B cell (primary cell): ENCODE measurements at regions not wholly inside any gene's neighbourhood (a gene's known extent, or its start where the extent isn't known, plus 50 kb on each side); places are given as distances from the start of the nearest gene placed in this dataset.

ENCODE experiments used
- ATAC-seq: fragments of 200-7000 bp; cut with Tn5 transposase; one replicate; pipeline ENCODE4 v1.10.0; 2021; ENCODE audit warnings: low read depth, mild to moderate bottlenecking, moderate number of reproducible peaks, moderate library complexity
- CTCF ChIA-PET: fragments of 350-600 bp; sonication (Branson Sonifier 250); formaldehyde crosslinking; loops from one replicate; lab custom pipeline; 2021; ENCODE audit warnings: antibody characterized with exemption, inconsistent platforms; lab: Charles Lee
- POLR2A ChIA-PET: fragments of 350-600 bp; sonication (Branson Sonifier 250); formaldehyde crosslinking; loops from one replicate; lab custom pipeline; 2021; ENCODE audit warnings: antibody characterized with exemption; lab: Charles Lee
- DNase-seq: peaks from one replicate; pipeline ENCODE4 v3.0.0; 2013
- H2AFZ ChIP-seq: 2 replicates; pipeline ENCODE4 v1.6.1; 2012; ENCODE audit warnings: mild to moderate bottlenecking, low read depth, low read length; ENCODE audit not compliant: insufficient read depth, poor library complexity, severe bottlenecking
- H3K27ac ChIP-seq, 2 donors: 1 replicate in 1 of 2; 2 replicates in 1 of 2; pipeline ENCODE4 v1.5.1; 2012 to 2013; ENCODE audit warnings: low read length in 2 of 2, mild to moderate bottlenecking in 2 of 2, moderate library complexity in 1 of 2
- H3K27me3 ChIP-seq, 4 experiments: fragments of 200-600 bp in 1 of 4; sonication (generic) in 1 of 4; replicated peaks in 1 of 4; 1 replicate in 2 of 4; 2 replicates in 2 of 4; pipeline versions ENCODE4 v1.6.1 to v1.7.0; 2013 to 2016; ENCODE audit warnings: low read length in 3 of 4, mild to moderate bottlenecking in 2 of 4, mixed read lengths in 1 of 4, moderate library complexity in 1 of 4; ENCODE audit not compliant: insufficient read depth in 4 of 4, control insufficient read depth in 3 of 4; ENCODE audit errors: control extremely low read depth in 1 of 4
- H3K36me3 ChIP-seq, 2 experiments: replicated peaks in 1 of 2; 1 replicate in 1 of 2; 2 replicates in 1 of 2; pipeline versions ENCODE4 v1.6.1 to v1.7.1; 2013; ENCODE audit warnings: low read length in 1 of 2; ENCODE audit not compliant: insufficient read depth in 2 of 2, control insufficient read depth in 1 of 2; ENCODE audit errors: control extremely low read depth in 1 of 2, extremely low read depth in 1 of 2
- H3K4me1 ChIP-seq, 2 donors: fragments of 200-600 bp in 1 of 2; sonication (generic) in 1 of 2; 1 replicate in 1 of 2; 2 replicates in 1 of 2; pipeline versions ENCODE4 v1.5.1 to v1.6.1; 2013 to 2017; ENCODE audit warnings: low read length in 2 of 2; ENCODE audit not compliant: control insufficient read depth in 2 of 2, insufficient read depth in 2 of 2
- H3K4me2 ChIP-seq: replicated peaks from 2 replicates; pipeline ENCODE3; 2012; ENCODE audit warnings: mild to moderate bottlenecking, low read depth, low read length; ENCODE audit not compliant: poor library complexity, severe bottlenecking
- H3K4me3 ChIP-seq, 5 experiments: fragments of 200-600 bp in 1 of 5; sonication (generic) in 1 of 5; 1 replicate in 3 of 5; 2 replicates in 2 of 5; pipeline versions ENCODE4 v1.5.1 to v1.7.0; 2011 to 2016; ENCODE audit warnings: low read length in 4 of 5, mild to moderate bottlenecking in 4 of 5, low read depth in 2 of 5, control low read depth in 1 of 5, moderate library complexity in 1 of 5; ENCODE audit not compliant: insufficient read depth in 1 of 5; ENCODE audit errors: control extremely low read depth in 1 of 5, extremely low read depth in 1 of 5
- H3K79me2 ChIP-seq: fragments of 200-600 bp; sonication (generic); one replicate; pipeline ENCODE4 v1.6.0; 2016; ENCODE audit warnings: low read length; ENCODE audit not compliant: control insufficient read depth, insufficient read depth
- H3K9ac ChIP-seq: fragments of 200-600 bp; sonication (generic); 2 replicates; pipeline ENCODE4 v1.6.1; 2017; ENCODE audit warnings: mild to moderate bottlenecking, low read length, moderate library complexity
- H3K9me3 ChIP-seq, 3 donors: one replicate each; pipeline versions ENCODE4 v1.6.1 to v1.7.1; 2013; ENCODE audit warnings: low read length in 2 of 3; ENCODE audit not compliant: control insufficient read depth in 2 of 3, insufficient read depth in 1 of 3; ENCODE audit errors: control extremely low read depth in 1 of 3
- H4K20me1 ChIP-seq: 2 replicates; pipeline ENCODE4 v1.6.0; 2012; ENCODE audit warnings: mild to moderate bottlenecking, low read length; ENCODE audit not compliant: insufficient read depth, control insufficient read depth, poor library complexity, severe bottlenecking
- H3K27ac Mint-ChIP-seq: one replicate; pipeline ENCODE4 v1.8.0; 2021; ENCODE audit warnings: mixed read lengths
- H3K27me3 Mint-ChIP-seq: one replicate; pipeline ENCODE4 v1.8.0; 2021; ENCODE audit warnings: mixed read lengths
- H3K4me1 Mint-ChIP-seq: one replicate; pipeline ENCODE4 v1.8.0; 2021; ENCODE audit warnings: mixed read lengths
- H3K4me3 Mint-ChIP-seq: one replicate; pipeline ENCODE4 v1.8.0; 2021; ENCODE audit warnings: mixed read lengths
- H3K9me3 Mint-ChIP-seq: one replicate; pipeline ENCODE4 v1.8.0; 2022; ENCODE audit warnings: mixed read lengths; ENCODE audit not compliant: insufficient read depth
- CTCF ChIP-seq: fragments of 200-600 bp; IDR thresholded peaks from one replicate; pipeline ENCODE4 v1.8.0; 2022; ENCODE audit warnings: antibody characterized with exemption, mild to moderate bottlenecking
- EZH2 ChIP-seq: IDR thresholded peaks from 2 replicates; pipeline ENCODE4 v1.6.1; 2012; ENCODE audit warnings: borderline replicate concordance, low read depth, mild to moderate bottlenecking, moderate library complexity, low read length; ENCODE audit not compliant: insufficient read depth, poor library complexity, severe bottlenecking
- WGBS: methylation state at CpG from one replicate; pipeline ENCODE4 v1.1.5; 2013; ENCODE audit warnings: missing lambda C conversion rate; ENCODE audit not compliant: insufficient coverage; 5-methylcytosine and 5-hydroxymethylcytosine counted together
- intact Hi-C: fragments of 100-400 bp; cut with micrococcal nuclease; formaldehyde crosslinking; loops from one replicate; pipeline ENCODE4 v1.10.0; 2022

DNA sequence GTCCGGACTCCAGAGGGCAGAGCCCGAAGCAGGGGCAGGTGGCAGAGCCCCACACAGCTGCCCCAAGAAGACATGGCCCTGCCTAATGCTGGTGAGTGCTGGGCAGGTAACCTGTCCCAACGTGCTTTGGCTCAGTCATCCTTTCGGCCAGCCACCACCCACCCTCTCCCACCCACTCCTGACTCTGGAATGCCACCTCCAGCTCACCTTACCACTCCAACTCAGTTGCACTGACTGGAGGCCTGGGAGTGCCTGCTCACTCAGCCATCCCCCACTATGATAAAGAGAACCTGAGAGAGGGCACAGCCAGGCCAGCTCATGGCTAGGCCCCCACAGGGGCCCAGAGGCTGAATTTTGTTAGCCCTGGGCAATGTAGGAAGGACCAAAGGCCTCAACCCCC, 53.8 kb upstream of the MPEG1 start:
- peaks cover 5% of the 10 kb centered on the region for H3K79me2 ChIP-seq
- peak overlapping the region; percentile 42 for H3K4me2 ChIP-seq
- no peaks in the 10 kb centered on the region for H3K9me3 ChIP-seq
- DNase-seq (no peak), ATAC-seq (no peak)
- no peaks in the 10 kb centered on the region for H3K9me3 Mint-ChIP-seq
- peak overlapping the region; percentile 51 for H2AFZ ChIP-seq
- no peaks in the 10 kb centered on the region for H3K27me3 Mint-ChIP-seq
- no peaks in the 10 kb centered on the region for H3K27me3 ChIP-seq
- H3K27ac ChIP-seq = peak overlapping the region in 1 of 2 donors; percentile 4
- no peaks in the 10 kb centered on the region for H4K20me1 ChIP-seq
- WGBS = 90% methylated on average over 4 of the region's 4 CpGs
- TF ChIP-seq EZH2 = no peak
- no peak for TF ChIP-seq CTCF
- peaks cover 0 to 9% of the 10 kb centered on the region in 2 experiments for H3K36me3 ChIP-seq
- H3K4me1 ChIP-seq = peaks cover 78 to 87% of the 10 kb centered on the region in 2 donors
- H3K4me3 Mint-ChIP-seq = no peak overlapping the region
- no peak overlapping the region for H3K4me3 ChIP-seq
- H3K27ac Mint-ChIP-seq = peak overlapping the region; percentile 92
- H3K9ac ChIP-seq = no peak overlapping the region
- CTCF ChIA-PET = interaction anchor here (1.2 to 7.7 kb wide), 8 partner anchors 9 to 165 kb away, joined by 3 to 131 read pairs (median 8); partner anchors contain the start of gene DTX4
- POLR2A ChIA-PET = interaction anchor here (0.6 to 1.5 kb wide), 2 partner anchors 8 to 56 kb away, joined by 3 to 4 read pairs; no protein-coding TSS in a partner anchor
- peaks cover 82% of the 10 kb centered on the region for H3K4me1 Mint-ChIP-seq
- intact Hi-C loops = no loop called here

- ChIA-PET CTCF (interaction anchor here (1.0 to 7.7 kb wide), 7 partner anchors 9 to 165 kb away, joined by 3 to 131 read pairs (median 10); partner anchors contain the start of gene DTX4), POLR2A (interaction anchor here (0.6 to 1.5 kb wide), 2 partner anchors 36 to 55 kb away, joined by 3 to 4 read pairs; no protein-coding TSS in a partner anchor)
- no peak for ATAC-seq
- H3K27me3 ChIP-seq = no peaks in the 10 kb centered on the region
- H4K20me1 ChIP-seq = no peaks in the 10 kb centered on the region
- TF ChIP-seq CTCF (no peak), EZH2 (no peak)
- H3K27ac ChIP-seq = no peak overlapping the region
- no peak for DNase-seq
- intact Hi-C loops = no loop called here
- no peak overlapping the region for H3K4me2 ChIP-seq
- H3K79me2 ChIP-seq = peaks cover 5% of the 10 kb centered on the region
- H3K9ac ChIP-seq = no peak overlapping the region
- 92% methylated on average over 1 of the region's 1 CpG for WGBS
- no peaks in the 10 kb centered on the region for H3K9me3 Mint-ChIP-seq
- H2AFZ ChIP-seq = no peak overlapping the region
- H3K4me3 ChIP-seq = no peak overlapping the region
- peaks cover 0 to 9% of the 10 kb centered on the region in 2 experiments for H3K36me3 ChIP-seq
- H3K9me3 ChIP-seq = no peaks in the 10 kb centered on the region
- H3K27me3 Mint-ChIP-seq = no peaks in the 10 kb centered on the region
- H3K4me1 ChIP-seq = peaks cover 71 to 80% of the 10 kb centered on the region in 2 donors
- no peak overlapping the region for H3K27ac Mint-ChIP-seq
- H3K4me1 Mint-ChIP-seq = peaks cover 74% of the 10 kb centered on the region
- H3K4me3 Mint-ChIP-seq = no peak overlapping the region
Measured at GRCh38 chr11:59265735-59266134, 53.0 kb upstream of the MPEG1 start.
